IMR-90 (cell line): ENCODE measurements at regions not wholly inside any gene's neighbourhood (a gene's known extent, or its start where the extent isn't known, plus 50 kb on each side); places are given as distances from the start of the nearest gene placed in this dataset.

Source experiments
- ATAC-seq: fragments of 200-7000 bp; cut with Tn5 transposase; 2 replicates; pipeline ENCODE4 v1.9.1; 2020; ENCODE audit warnings: low read depth, mild to moderate bottlenecking, moderate library complexity
- BruUV-seq: library from RNA; stranded (reverse); fragments of 400-500 nt; replicated peaks from 2 replicates; lab custom pipeline; 2021; lab: Mats Ljungman, UMichigan
- CTCF ChIA-PET: fragments of 300-600 bp; formaldehyde crosslinking; extraction: SDS; loops from one replicate; lab custom pipeline; 2021; ENCODE audit warnings: antibody characterized with exemption; lab: Yijun Ruan, JAX
- POLR2A ChIA-PET: fragments of 300-600 bp; sonication (Branson Sonifier 250); formaldehyde crosslinking; loops from one replicate; lab custom pipeline; 2022; ENCODE audit warnings: antibody characterized with exemption; ENCODE audit not compliant: unreplicated experiment; lab: Charles Lee
- DNase-seq: peaks from one replicate; pipeline ENCODE4 v3.0.0; 2013
- H2AFZ ChIP-seq: replicated peaks from 2 replicates; pipeline ENCODE3; 2013; ENCODE audit warnings: low read length, mild to moderate bottlenecking; ENCODE audit not compliant: poor library complexity
- H2AK5ac ChIP-seq: 2 replicates; pipeline ENCODE4 v1.6.1; 2013; ENCODE audit warnings: low read depth, low read length, inconsistent platforms
- H2AK9ac ChIP-seq: replicated peaks from 2 replicates; pipeline ENCODE3; 2013; ENCODE audit warnings: mild to moderate bottlenecking, low read depth, low read length, moderate library complexity; ENCODE audit not compliant: poor library complexity
- H2BK120ac ChIP-seq: 2 replicates; pipeline ENCODE4 v1.6.1; 2013; ENCODE audit warnings: low read depth, low read length, inconsistent platforms
- H2BK15ac ChIP-seq: 3 replicates; pipeline ENCODE4 v1.6.1; 2013; ENCODE audit warnings: low read depth, low read length, inconsistent platforms
- H2BK20ac ChIP-seq: 2 replicates; pipeline ENCODE4 v1.6.1; 2013; ENCODE audit warnings: low read depth, mild to moderate bottlenecking, inconsistent platforms, low read length, moderate library complexity
- H2BK5ac ChIP-seq: 2 replicates; pipeline ENCODE4 v1.6.1; 2013; ENCODE audit warnings: mild to moderate bottlenecking, low read depth, low read length, inconsistent platforms; ENCODE audit not compliant: poor library complexity, severe bottlenecking
- H3K14ac ChIP-seq: replicated peaks from 2 replicates; pipeline ENCODE4 v1.6.1; 2013; ENCODE audit warnings: low read depth, low read length, inconsistent platforms
- H3K18ac ChIP-seq: 2 replicates; pipeline ENCODE4 v1.6.1; 2013; ENCODE audit warnings: low read depth, low read length, control low read depth
- H3K23ac ChIP-seq: 2 replicates; pipeline ENCODE4 v1.6.1; 2013; ENCODE audit warnings: low read depth, low read length, inconsistent platforms
- H3K27ac ChIP-seq: 2 replicates; pipeline ENCODE4 v1.5.1; 2013; ENCODE audit warnings: mild to moderate bottlenecking, control low read depth, low read length; ENCODE audit not compliant: insufficient read depth
- H3K27me3 ChIP-seq: 2 replicates; pipeline ENCODE4 v1.6.1; 2013; ENCODE audit warnings: low read length; ENCODE audit not compliant: control insufficient read depth, insufficient read depth
- H3K36me3 ChIP-seq: 2 replicates; pipeline ENCODE4 v1.6.1; 2013; ENCODE audit warnings: low read length, mixed read lengths; ENCODE audit not compliant: control insufficient read depth, insufficient read depth
- H3K4ac ChIP-seq: 2 replicates; pipeline ENCODE4 v1.6.1; 2013; ENCODE audit warnings: low read depth, low read length, inconsistent platforms
- H3K4me1 ChIP-seq: 2 replicates; pipeline ENCODE4 v1.6.1; 2013; ENCODE audit warnings: low read length, mixed read lengths; ENCODE audit not compliant: control insufficient read depth, insufficient read depth
- H3K4me2 ChIP-seq: 2 replicates; pipeline ENCODE4 v1.6.1; 2013; ENCODE audit warnings: low read depth, mild to moderate bottlenecking, control low read depth, low read length, moderate library complexity
- H3K4me3 ChIP-seq: 2 replicates; pipeline ENCODE4 v1.5.1; 2013; ENCODE audit warnings: low read depth, mild to moderate bottlenecking, control low read depth, low read length, moderate library complexity; ENCODE audit not compliant: insufficient read depth
- H3K56ac ChIP-seq: 2 replicates; pipeline ENCODE4 v1.6.1; 2013; ENCODE audit warnings: low read length, inconsistent platforms; ENCODE audit not compliant: insufficient read depth; ENCODE audit errors: extremely low read depth
- H3K79me1 ChIP-seq, 2 experiments: 2 replicates each; pipeline ENCODE4 v1.6.1; 2013; ENCODE audit warnings: low read length in 2 of 2, inconsistent platforms in 1 of 2, low read depth in 1 of 2
- H3K9ac ChIP-seq: 2 replicates; pipeline ENCODE4 v1.6.1; 2013; ENCODE audit warnings: low read depth, low read length, control low read depth
- H3K9me1 ChIP-seq: 2 replicates; pipeline ENCODE4 v1.6.1; 2013; ENCODE audit warnings: low read length, inconsistent platforms; ENCODE audit not compliant: insufficient read depth
- H3K9me3 ChIP-seq: 2 replicates; pipeline ENCODE4 v1.6.1; 2013; ENCODE audit warnings: low read length; ENCODE audit not compliant: control insufficient read depth, insufficient read depth
- H4K20me1 ChIP-seq: 2 replicates; pipeline ENCODE4 v1.6.1; 2013; ENCODE audit warnings: low read length, inconsistent platforms; ENCODE audit not compliant: insufficient read depth
- H4K5ac ChIP-seq: 2 replicates; pipeline ENCODE4 v1.6.1; 2013; ENCODE audit warnings: mild to moderate bottlenecking, low read depth, low read length, control low read depth
- H4K8ac ChIP-seq, 2 experiments: 2 replicates each; pipeline ENCODE4 v1.6.1; 2013; ENCODE audit warnings: low read depth in 2 of 2, low read length in 2 of 2, control low read depth in 1 of 2, inconsistent platforms in 1 of 2
- H4K91ac ChIP-seq: 2 replicates; pipeline ENCODE4 v1.6.1; 2013; ENCODE audit warnings: low read depth, low read length, inconsistent platforms; ENCODE audit not compliant: insufficient read depth
- BHLHE40 ChIP-seq: fragments of 150-350 bp; IDR thresholded peaks from 2 replicates; pipeline ENCODE4 v1.6.1; 2016; ENCODE audit warnings: mild to moderate bottlenecking, low read depth, low read length
- CHD1 ChIP-seq: IDR thresholded peaks from 2 replicates; pipeline ENCODE4 v1.6.1; 2012; ENCODE audit warnings: low read depth, low read length, improper control_type of control experiment
- NFE2L2 ChIP-seq: fragments of 150-350 bp; IDR thresholded peaks from 2 replicates; pipeline ENCODE4 v1.6.1; 2016; ENCODE audit warnings: low read depth, mild to moderate bottlenecking, low read length
- RAD21 ChIP-seq: IDR thresholded peaks from 2 replicates; pipeline ENCODE4 v1.6.1; 2012; ENCODE audit warnings: low read length, improper control_type of control experiment
- RCOR1 ChIP-seq: IDR thresholded peaks from 2 replicates; pipeline ENCODE4 v1.6.1; 2012; ENCODE audit warnings: mild to moderate bottlenecking, low read length, improper control_type of control experiment; ENCODE audit not compliant: insufficient replicate concordance
- RFX5 ChIP-seq: IDR thresholded peaks from 2 replicates; pipeline ENCODE4 v1.8.0; 2012; ENCODE audit warnings: low read depth, mild to moderate bottlenecking, low read length, moderate library complexity
- WGBS, 2 experiments: methylation state at CpG; one replicate each; pipeline versions ENCODE4 v1.1.5 to v1.1.7; 2013; ENCODE audit warnings: missing lambda C conversion rate in 2 of 2; ENCODE audit not compliant: insufficient read length in 1 of 2; ENCODE audit errors: extremely low coverage in 2 of 2; 5-methylcytosine and 5-hydroxymethylcytosine counted together
- dilution Hi-C: fragments of 300-500 bp; cut with HindIII; formaldehyde crosslinking; loops from one replicate; pipeline ENCODE4 v1.14.3; 2018; ENCODE audit warnings: low sequenced_read_pairs; ENCODE audit not compliant: unreplicated experiment
- in situ Hi-C: fragments of 300-500 bp; cut with MboI; formaldehyde crosslinking; loops from 3 replicates; pipeline ENCODE4 v1.14.3; 2019; ENCODE audit warnings: low sequenced_read_pairs, inconsistent platforms, mixed read lengths
- intact Hi-C: fragments of 100-400 bp; cut with micrococcal nuclease; formaldehyde crosslinking; loops from 2 replicates; pipeline ENCODE4 v1.10.0; 2022

- DNase-seq (no peak), ATAC-seq (no peak)
- no peak overlapping the region for H2BK5ac ChIP-seq
- no peak overlapping the region for H2AK9ac ChIP-seq
- no peak overlapping the region for H3K23ac ChIP-seq
- no peaks in the 10 kb centered on the region; the same call in 1 of the 2 replicates for H3K27me3 ChIP-seq
- no peak overlapping the region for H2AK5ac ChIP-seq
- intact Hi-C loops: no loop called here
- no peak overlapping the region for H3K4me3 ChIP-seq
- H3K56ac ChIP-seq: no peak overlapping the region
- H4K8ac ChIP-seq: no peak overlapping the region
- H3K18ac ChIP-seq: no peak overlapping the region
- no peak overlapping the region for H3K4me2 ChIP-seq
- in situ Hi-C loops: no loop called here
- no peaks in the 10 kb centered on the region; the same call in 1 of the 2 replicates for H3K9me3 ChIP-seq
- POLR2A ChIA-PET: no interaction called here
- H3K79me1 ChIP-seq: no peaks in the 10 kb centered on the region
- dilution Hi-C loops: no loop called here
- H2BK15ac ChIP-seq: no peak overlapping the region
- H3K27ac ChIP-seq: no peak overlapping the region
- no peak overlapping the region for H4K91ac ChIP-seq
- no CpG with 5 or more reads among the region's 4 CpGs for WGBS, 2 experiments
- H4K20me1 ChIP-seq: no peaks in the 10 kb centered on the region
- no peak overlapping the region for H2AFZ ChIP-seq
- H3K9me1 ChIP-seq: no peaks in the 10 kb centered on the region
- no peak overlapping the region for H2BK120ac ChIP-seq
- H3K36me3 ChIP-seq: no peaks in the 10 kb centered on the region
- H3K14ac ChIP-seq: no peak overlapping the region
- TF ChIP-seq RAD21 (no peak), RFX5 (no peak), BHLHE40 (no peak), RCOR1 (no peak), NFE2L2 (no peak), CHD1 (no peak)
- H4K5ac ChIP-seq: no peak overlapping the region
- H3K9ac ChIP-seq: no peak overlapping the region
- CTCF ChIA-PET: no interaction called here
- BruUV-seq: no TSS peak
- no peaks in the 10 kb centered on the region for H3K4me1 ChIP-seq
- H2BK20ac ChIP-seq: no peak overlapping the region
- H3K4ac ChIP-seq: no peak overlapping the region
These were observed 63.7 kb upstream of the ATP12A start for GRCh38 chr13:24616514-24616913.
